Esophagus (tissue), 2 donors: ENCODE measurements at regions not wholly inside any gene's neighbourhood (a gene's known extent, or its start where the extent isn't known, plus 50 kb on each side); places are given as distances from the start of the nearest gene placed in this dataset.

Source experiments
- H3K27ac ChIP-seq, 2 donors: one replicate each; pipeline ENCODE4 v1.5.1; 2013; ENCODE audit warnings: low read depth in 2 of 2, mild to moderate bottlenecking in 2 of 2, inconsistent platforms in 1 of 2, low read length in 1 of 2, moderate library complexity in 1 of 2
- H3K27me3 ChIP-seq, 2 donors: one replicate each; pipeline ENCODE4 v1.6.1; 2013; ENCODE audit warnings: low read length in 2 of 2, control low read depth in 1 of 2, mild to moderate bottlenecking in 1 of 2; ENCODE audit not compliant: insufficient read depth in 2 of 2, control insufficient read depth in 1 of 2
- H3K36me3 ChIP-seq, 2 donors: one replicate each; pipeline ENCODE4 v1.6.1; 2013; ENCODE audit warnings: low read length in 1 of 2; ENCODE audit not compliant: control insufficient read depth in 2 of 2, insufficient read depth in 2 of 2
- H3K4me1 ChIP-seq, 2 donors: one replicate each; pipeline ENCODE4 v1.6.1; 2013; ENCODE audit warnings: low read length in 1 of 2; ENCODE audit not compliant: control insufficient read depth in 2 of 2, insufficient read depth in 2 of 2
- H3K4me3 ChIP-seq, 2 donors: one replicate each; pipeline ENCODE4 v1.5.1; 2013; ENCODE audit warnings: low read length in 2 of 2, mild to moderate bottlenecking in 2 of 2, low read depth in 1 of 2, moderate library complexity in 1 of 2
- H3K9me3 ChIP-seq, 2 donors: one replicate each; pipeline ENCODE4 v1.6.1; 2013; ENCODE audit warnings: mild to moderate bottlenecking in 2 of 2, low read depth in 1 of 2, low read length in 1 of 2, moderate library complexity in 1 of 2; ENCODE audit not compliant: control insufficient read depth in 2 of 2, insufficient read depth in 1 of 2
- WGBS, 2 donors: extraction: QIAGEN DNeasy Blood & Tissue Kit; methylation state at CpG; one replicate each; pipeline ENCODE4 v1.1.7; 2013; 5-methylcytosine and 5-hydroxymethylcytosine counted together
- donor health status: healthy with polysubstance abuse.
- donor health status: Bipolar disorder and iron deficiency.

DNA sequence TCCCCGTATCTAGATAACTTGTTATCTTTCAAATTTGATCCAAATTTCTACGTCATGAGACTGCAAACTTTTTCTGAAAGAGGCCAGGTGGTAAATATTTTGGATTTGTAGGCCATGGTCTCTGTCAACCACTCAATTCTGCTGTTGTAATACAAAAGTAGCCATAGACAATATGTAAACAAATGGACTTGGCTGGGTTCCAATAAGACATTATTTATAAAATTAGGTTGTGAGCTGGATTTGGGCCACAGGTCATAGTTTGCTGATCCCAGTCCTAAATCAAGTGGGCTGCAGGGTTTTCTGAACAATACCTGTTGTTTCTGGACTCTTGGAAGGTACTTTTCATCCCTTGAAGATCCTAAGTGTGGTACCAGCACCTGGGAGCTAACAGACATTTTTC lies 1178.0 kb downstream of the SORCS1 start:
- Histone ChIP-seq H3K27ac (no peak overlapping the region), H3K4me3 (no peak overlapping the region), H3K4me1 (no peaks in the 10 kb centered on the region), H3K36me3 (no peaks in the 10 kb centered on the region), H3K27me3 (no peaks in the 10 kb centered on the region), H3K9me3 (peaks cover 0 to 4% of the 10 kb centered on the region in 2 donors)
- 69 to 75% methylated on average over 2 of the region's 2 CpGs for WGBS, 2 donors

DNA sequence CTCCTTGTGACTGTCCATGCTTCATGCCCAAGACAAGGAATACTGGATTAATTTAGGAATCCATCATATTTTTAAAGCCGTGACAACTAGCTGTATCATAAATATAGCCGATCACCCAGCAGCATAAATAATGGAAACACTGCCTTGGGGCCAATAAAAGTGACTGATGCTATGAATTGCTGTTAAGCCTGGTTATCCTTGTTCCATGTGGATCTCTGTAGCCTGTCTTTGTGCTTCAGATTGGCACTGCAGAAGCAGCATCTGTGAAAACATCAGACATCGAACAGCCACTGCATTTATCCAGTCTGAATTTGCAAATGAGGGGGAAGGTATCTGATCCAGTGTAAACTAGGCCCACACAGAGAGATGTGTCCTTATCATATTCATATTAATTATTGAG lies 1181.8 kb downstream of the SORCS1 start:
- H3K9me3 ChIP-seq, result no peaks in the 10 kb centered on the region
- H3K36me3 ChIP-seq, result no peaks in the 10 kb centered on the region
- no peak overlapping the region for H3K4me3 ChIP-seq
- H3K4me1 ChIP-seq, result no peaks in the 10 kb centered on the region
- H3K27me3 ChIP-seq, result no peaks in the 10 kb centered on the region
- no peak overlapping the region for H3K27ac ChIP-seq
- WGBS, 2 donors, result 73 to 84% methylated on average over 3 of the region's 3 CpGs

GRCh38 chr10:105981679-105982078 lies 1182.8 kb downstream of the SORCS1 start:
- H3K9me3 ChIP-seq, result no peaks in the 10 kb centered on the region
- no peaks in the 10 kb centered on the region for H3K4me1 ChIP-seq
- WGBS, 2 donors, result 78 to 81% methylated on average over 2 of the region's 2 CpGs
- H3K36me3 ChIP-seq, result no peaks in the 10 kb centered on the region
- H3K4me3 ChIP-seq, result no peak overlapping the region
- H3K27me3 ChIP-seq, result no peaks in the 10 kb centered on the region
- no peak overlapping the region for H3K27ac ChIP-seq

DNA sequence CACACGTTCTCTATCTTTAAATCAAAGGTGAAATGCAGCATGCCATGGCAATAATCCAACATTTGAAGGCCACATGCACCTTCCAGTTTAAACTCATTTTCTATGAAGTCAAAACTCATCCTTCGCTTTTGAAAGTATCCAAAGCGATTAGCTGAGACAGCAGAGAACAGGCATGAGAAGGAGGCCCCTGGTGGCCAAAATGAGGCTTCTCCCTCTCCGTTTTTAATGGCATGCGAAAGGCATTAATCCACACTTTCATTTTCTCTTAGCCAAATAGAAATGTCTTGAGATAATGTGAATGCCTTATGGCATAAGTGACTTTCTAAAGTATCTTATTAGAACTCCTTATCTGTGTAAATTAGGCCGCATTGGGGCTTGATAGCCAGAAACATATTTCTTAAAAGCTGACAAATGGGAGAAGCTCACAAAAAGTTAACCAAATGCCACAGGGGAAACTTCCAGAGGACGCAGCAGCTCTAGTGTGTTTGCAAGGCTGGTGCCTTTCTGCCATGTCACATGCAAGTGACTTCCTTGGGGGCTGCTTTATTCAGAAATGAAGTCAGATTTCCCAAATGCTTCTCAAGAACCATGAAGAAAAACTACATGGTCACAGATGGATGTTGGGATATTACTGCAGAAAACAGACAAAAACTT lies 1189.6 kb downstream of the SORCS1 start:
- no peak overlapping the region for H3K4me3 ChIP-seq
- no peak overlapping the region for H3K27ac ChIP-seq
- H3K27me3 ChIP-seq, result no peaks in the 10 kb centered on the region
- no peaks in the 10 kb centered on the region for H3K36me3 ChIP-seq
- H3K4me1 ChIP-seq, result no peaks in the 10 kb centered on the region
- 39 to 40% methylated on average over 7 of the region's 7 CpGs for WGBS, 2 donors
- H3K9me3 ChIP-seq, result no peaks in the 10 kb centered on the region

GRCh38 chr10:105973902-105974301 lies 1190.6 kb downstream of the SORCS1 start:
- Histone ChIP-seq H3K4me3 (no peak overlapping the region), H3K27me3 (no peaks in the 10 kb centered on the region)
- 73 to 79% methylated on average over 5 of the region's 5 CpGs for WGBS, 2 donors

GRCh38 chr10:105973360-105973759 lies 1191.1 kb downstream of the SORCS1 start:
- no peaks in the 10 kb centered on the region for H3K36me3 ChIP-seq
- no peaks in the 10 kb centered on the region for H3K27me3 ChIP-seq
- WGBS, 2 donors, result 48 to 60% methylated on average over 4 of the region's 4 CpGs
- no peak overlapping the region for H3K4me3 ChIP-seq
- no peak overlapping the region for H3K27ac ChIP-seq
- no peaks in the 10 kb centered on the region for H3K9me3 ChIP-seq
- no peaks in the 10 kb centered on the region for H3K4me1 ChIP-seq

More at GRCh38 chr10:105973902-105974301, 1190.6 kb downstream of the SORCS1 start:
- Histone ChIP-seq H3K27ac (no peak overlapping the region), H3K36me3 (no peaks in the 10 kb centered on the region), H3K9me3 (no peaks in the 10 kb centered on the region), H3K4me1 (no peaks in the 10 kb centered on the region)

- 74 to 80% methylated on average over 2 of the region's 2 CpGs for WGBS, 2 donors
- Histone ChIP-seq H3K27me3 (no peaks in the 10 kb centered on the region), H3K4me1 (no peaks in the 10 kb centered on the region), H3K36me3 (no peaks in the 10 kb centered on the region), H3K27ac (no peak overlapping the region), H3K9me3 (no peaks in the 10 kb centered on the region), H3K4me3 (no peak overlapping the region)
Observed at GRCh38 chr10:105971460-105971859, 1193.0 kb downstream of the SORCS1 start.

- no peaks in the 10 kb centered on the region for H3K9me3 ChIP-seq
- H3K4me3 ChIP-seq, result no peak overlapping the region
- no peaks in the 10 kb centered on the region for H3K36me3 ChIP-seq
- no peak overlapping the region for H3K27ac ChIP-seq
- 68 to 77% methylated on average over 12 of the region's 12 CpGs for WGBS, 2 donors
- no peaks in the 10 kb centered on the region for H3K27me3 ChIP-seq
- H3K4me1 ChIP-seq, result no peaks in the 10 kb centered on the region
Observed at GRCh38 chr10:105969884-105970377, 1194.6 kb downstream of the SORCS1 start.

DNA sequence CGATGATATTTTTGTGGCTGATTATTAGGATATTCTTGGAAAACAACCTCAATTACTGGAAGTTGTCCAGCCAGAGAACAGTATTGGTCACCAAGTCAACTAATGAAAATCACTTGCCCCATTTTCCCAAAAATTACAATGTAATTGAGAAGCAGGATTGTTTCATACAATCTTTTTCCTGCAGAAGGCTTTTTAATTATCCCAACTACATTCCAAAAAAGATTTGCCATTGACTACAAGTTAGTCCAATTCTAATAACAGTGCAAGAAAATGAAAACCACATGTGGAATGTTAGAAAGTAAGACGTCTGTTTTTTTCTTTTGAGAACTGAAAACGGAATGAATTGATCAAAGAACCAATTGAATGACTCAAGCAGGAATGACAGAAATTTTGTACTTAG lies 1195.8 kb downstream of the SORCS1 start:
- Histone ChIP-seq H3K27me3 (no peaks in the 10 kb centered on the region), H3K27ac (no peak overlapping the region), H3K9me3 (no peaks in the 10 kb centered on the region), H3K4me1 (no peaks in the 10 kb centered on the region), H3K4me3 (no peak overlapping the region), H3K36me3 (no peaks in the 10 kb centered on the region)
- WGBS, 2 donors, result 78 to 84% methylated on average over 3 of the region's 3 CpGs

DNA sequence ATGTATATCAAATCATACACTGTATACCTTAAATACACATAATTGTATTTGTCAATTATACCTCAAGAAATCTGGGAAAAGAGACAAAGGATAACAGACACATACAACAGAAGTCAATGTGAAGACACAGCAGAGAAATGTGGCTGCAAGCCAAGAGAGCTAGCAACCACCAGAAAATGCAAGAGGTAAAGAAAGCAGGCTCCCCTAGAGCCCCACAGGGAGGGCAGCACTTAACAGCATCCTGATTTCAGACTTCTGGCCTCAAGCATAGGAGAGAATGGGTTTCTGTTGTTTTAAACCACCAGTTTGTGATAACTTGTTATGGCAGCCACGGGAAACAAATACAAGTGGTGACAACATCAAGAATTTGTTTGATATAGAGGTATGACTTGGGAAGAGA lies 1197.2 kb downstream of the SORCS1 start:
- Histone ChIP-seq H3K4me3 (no peak overlapping the region), H3K27me3 (no peaks in the 10 kb centered on the region), H3K4me1 (no peaks in the 10 kb centered on the region), H3K27ac (no peak overlapping the region), H3K36me3 (no peaks in the 10 kb centered on the region), H3K9me3 (no peaks in the 10 kb centered on the region)
- WGBS, 2 donors, result 66 to 80% methylated on average over 1 of the region's 1 CpG
